Adrenal gland (tissue), 5 donors: ENCODE measurements at regions not wholly inside any gene's neighbourhood (a gene's known extent, or its start where the extent isn't known, plus 50 kb on each side); places are given as distances from the start of the nearest gene placed in this dataset.

Experiments used
- CTCF ChIP-seq, 6 experiments: fragments of 450-650 bp in 4 of 6; fragments of 200-600 bp in 2 of 6; sonication (generic) in 1 of 6; IDR thresholded peaks; 1 replicate in 5 of 6; 2 replicates in 1 of 6; pipeline versions ENCODE4 v1.5.1 to v1.8.0; 2016 to 2021; ENCODE audit warnings: antibody characterized with exemption in 6 of 6, mild to moderate bottlenecking in 2 of 6, moderate library complexity in 1 of 6
- POLR2A ChIP-seq, 2 donors: fragments of 450-650 bp; IDR thresholded peaks; one replicate each; pipeline ENCODE4 v1.6.1; 2017; ENCODE audit warnings: antibody characterized with exemption in 2 of 2, mild to moderate bottlenecking in 2 of 2, moderate library complexity in 1 of 2
- donor health status: DM: no; HTN: no; CAD: no.

GRCh38 chr12:104852102-104852501, 106.0 kb downstream of the SLC41A2 start:
- TF ChIP-seq CTCF (IDR thresholded peaks at IDR 0.05), result no peak
- no peak for TF ChIP-seq POLR2A (IDR thresholded peaks at IDR 0.05)
